ENCODE measurements at regions not wholly inside any gene's neighbourhood (a gene's known extent, or its start where the extent isn't known, plus 50 kb on each side); places are given as distances from the start of the nearest gene placed in this dataset.
"Not testable (repeated sequence)": the region's sequence is repeated elsewhere in the genome, so short reads cannot be mapped to it uniquely, and the experiment has no call there.

DNA sequence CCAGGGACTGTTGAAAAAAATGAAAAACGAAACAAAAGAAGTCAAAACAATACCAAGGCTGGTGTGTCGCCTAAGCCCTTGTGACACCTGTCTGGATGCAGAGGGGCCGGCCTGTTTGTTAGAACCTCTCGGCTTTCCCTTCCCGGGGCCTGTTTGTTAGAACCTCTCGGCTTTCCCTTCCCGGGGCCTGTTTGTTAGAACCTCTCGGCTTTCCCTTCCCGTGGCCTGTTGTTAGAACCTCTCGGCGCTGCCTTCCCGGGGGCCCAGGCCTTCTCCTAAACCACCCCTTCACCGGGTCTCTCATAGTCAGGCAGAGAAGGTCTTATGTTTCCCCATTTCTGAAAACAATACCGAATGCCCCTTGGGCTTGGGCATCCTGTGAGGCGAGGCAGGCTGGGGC lies 180.0 kb downstream of the BANP start:
- CTCF ChIA-PET = no interaction called here
- BruUV-seq (replicated peaks) = no TSS peak

DNA sequence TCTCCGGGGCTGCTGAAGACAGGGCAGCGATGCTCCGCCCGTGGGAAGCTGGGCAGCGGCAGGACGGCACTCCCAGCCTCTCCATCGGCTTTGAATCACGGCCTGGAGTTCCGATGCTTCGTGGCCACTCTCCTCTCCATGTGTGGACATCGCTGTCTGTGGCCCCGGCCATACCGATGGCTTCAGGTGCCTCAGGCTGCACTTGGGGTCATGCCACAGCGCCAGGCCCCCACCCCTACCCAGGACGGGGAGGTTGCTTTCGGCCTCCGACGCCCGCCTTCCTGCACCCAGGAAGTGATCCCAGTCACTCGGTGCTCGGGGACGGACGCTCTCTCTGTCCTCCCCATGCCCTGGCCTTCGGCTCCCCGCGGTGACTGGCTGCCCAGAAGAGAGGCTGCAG lies 180.7 kb downstream of the BANP start:
- no peak for DNase-seq (ENCODE audit: low spot score)
- no peaks in the 10 kb centered on the region for H3K36me3 ChIP-seq (ENCODE audit: insufficient read depth, low read length, poor library complexity, severe bottlenecking)
- no peak for TF ChIP-seq EZH2 (IDR thresholded peaks at IDR 0.05; ENCODE audit: borderline replicate concordance, low read depth, low read length, poor library complexity, severe bottlenecking)
- H3K4me3 ChIP-seq (ENCODE audit: low read depth, low read length, poor library complexity, severe bottlenecking) = no peak overlapping the region
- no peaks in the 10 kb centered on the region for H3K4me1 ChIP-seq (ENCODE audit: insufficient read depth, low read length, poor library complexity, severe bottlenecking)
- no peaks in the 10 kb centered on the region for H3K9me3 ChIP-seq (ENCODE audit: low read depth, low read length, poor library complexity, severe bottlenecking)
- no peaks in the 10 kb centered on the region for H3K27me3 ChIP-seq (replicated peaks; ENCODE audit: insufficient read depth, low read depth, low read length, poor library complexity)
- ChIA-PET CTCF (no interaction called here), POLR2A (ENCODE audit: low non-redundant PET) (no interaction called here)
- no peak overlapping the region for H3K27ac ChIP-seq (ENCODE audit: low read depth, low read length, poor library complexity, severe bottlenecking)
- BruUV-seq (replicated peaks) = no TSS peak
- intact Hi-C loops (cut with micrococcal nuclease; ENCODE audit: unreplicated experiment) = no loop called here

More for the DNA sequence above, 180.0 kb downstream of the BANP start:
- H3K9me3 ChIP-seq (ENCODE audit: low read depth, low read length, poor library complexity, severe bottlenecking) = no peaks in the 10 kb centered on the region
- H3K4me1 ChIP-seq (ENCODE audit: insufficient read depth, low read length, poor library complexity, severe bottlenecking) = no peaks in the 10 kb centered on the region
- no peaks in the 10 kb centered on the region for H3K36me3 ChIP-seq (ENCODE audit: insufficient read depth, low read length, poor library complexity, severe bottlenecking)
- no peaks in the 10 kb centered on the region for H3K27me3 ChIP-seq (replicated peaks; ENCODE audit: insufficient read depth, low read depth, low read length, poor library complexity)
- TF ChIP-seq EZH2 (IDR thresholded peaks at IDR 0.05; ENCODE audit: borderline replicate concordance, low read depth, low read length, poor library complexity, severe bottlenecking) = no peak
- TF ChIP-seq, protein P1, sequence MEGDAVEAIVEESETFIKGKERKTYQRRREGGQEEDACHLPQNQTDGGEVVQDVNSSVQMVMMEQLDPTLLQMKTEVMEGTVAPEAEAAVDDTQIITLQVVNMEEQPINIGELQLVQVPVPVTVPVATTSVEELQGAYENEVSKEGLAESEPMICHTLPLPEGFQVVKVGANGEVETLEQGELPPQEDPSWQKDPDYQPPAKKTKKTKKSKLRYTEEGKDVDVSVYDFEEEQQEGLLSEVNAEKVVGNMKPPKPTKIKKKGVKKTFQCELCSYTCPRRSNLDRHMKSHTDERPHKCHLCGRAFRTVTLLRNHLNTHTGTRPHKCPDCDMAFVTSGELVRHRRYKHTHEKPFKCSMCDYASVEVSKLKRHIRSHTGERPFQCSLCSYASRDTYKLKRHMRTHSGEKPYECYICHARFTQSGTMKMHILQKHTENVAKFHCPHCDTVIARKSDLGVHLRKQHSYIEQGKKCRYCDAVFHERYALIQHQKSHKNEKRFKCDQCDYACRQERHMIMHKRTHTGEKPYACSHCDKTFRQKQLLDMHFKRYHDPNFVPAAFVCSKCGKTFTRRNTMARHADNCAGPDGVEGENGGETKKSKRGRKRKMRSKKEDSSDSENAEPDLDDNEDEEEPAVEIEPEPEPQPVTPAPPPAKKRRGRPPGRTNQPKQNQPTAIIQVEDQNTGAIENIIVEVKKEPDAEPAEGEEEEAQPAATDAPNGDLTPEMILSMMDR (conservative IDR thresholded peaks at IDR 0.05; ENCODE audit: low read depth, low read length) = no peak
- DNase-seq (ENCODE audit: low spot score) = no peak
- POLR2A ChIA-PET (ENCODE audit: low non-redundant PET) = no interaction called here
- H3K27ac ChIP-seq (ENCODE audit: low read depth, low read length, poor library complexity, severe bottlenecking) = no peak overlapping the region
- no peak overlapping the region for H3K4me3 ChIP-seq (ENCODE audit: low read depth, low read length, poor library complexity, severe bottlenecking)
- intact Hi-C loops (cut with micrococcal nuclease; ENCODE audit: unreplicated experiment) = no loop called here

DNA sequence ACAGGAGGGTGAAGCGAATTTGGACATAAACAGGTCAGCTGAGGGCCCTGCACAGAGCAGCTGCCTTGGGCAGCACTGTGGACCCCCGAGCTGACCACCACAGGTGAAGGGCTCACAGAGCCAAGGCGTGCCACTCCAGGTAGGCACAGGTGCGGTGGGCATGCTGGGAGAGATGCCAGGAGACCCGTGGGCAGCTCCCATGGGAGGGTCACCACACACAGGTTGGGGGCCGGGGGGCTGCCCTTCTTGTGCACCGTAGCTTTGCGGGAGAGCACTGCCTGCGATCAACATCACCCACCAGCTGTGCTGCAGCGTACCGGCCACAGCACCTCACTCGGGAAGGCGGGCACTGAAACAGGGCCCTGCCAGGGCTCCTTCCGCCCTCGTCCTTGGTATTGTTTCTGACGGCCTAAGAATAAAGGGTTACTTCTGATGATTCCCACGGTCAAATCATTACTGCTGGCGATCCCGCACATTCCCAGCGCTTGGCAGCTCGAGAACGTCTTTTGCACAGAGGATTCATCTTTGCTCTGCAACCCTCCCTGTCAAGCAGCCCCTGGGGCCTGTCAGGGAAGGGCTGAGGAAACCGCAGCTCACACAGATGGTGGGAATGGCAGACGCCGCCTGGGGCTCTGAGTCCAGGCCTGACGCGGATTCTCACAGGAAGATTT lies 181.7 kb downstream of the BANP start:
- Histone ChIP-seq H3K36me3 (ENCODE audit: insufficient read depth, low read length, poor library complexity, severe bottlenecking) (no peaks in the 10 kb centered on the region), H3K4me1 (ENCODE audit: insufficient read depth, low read length, poor library complexity, severe bottlenecking) (no peaks in the 10 kb centered on the region), H3K27me3 (replicated peaks; ENCODE audit: insufficient read depth, low read depth, low read length, poor library complexity) (no peaks in the 10 kb centered on the region), H3K9me3 (ENCODE audit: low read depth, low read length, poor library complexity, severe bottlenecking) (no peaks in the 10 kb centered on the region), H3K27ac (ENCODE audit: low read depth, low read length, poor library complexity, severe bottlenecking) (no peak overlapping the region), H3K4me3 (ENCODE audit: low read depth, low read length, poor library complexity, severe bottlenecking) (no peak overlapping the region)
- intact Hi-C loops (cut with micrococcal nuclease; ENCODE audit: unreplicated experiment) = no loop called here
- ChIA-PET POLR2A (ENCODE audit: low non-redundant PET) (no interaction called here), CTCF (no interaction called here)
- no TSS peak for BruUV-seq (replicated peaks)
- no peak for DNase-seq (ENCODE audit: low spot score)
- TF ChIP-seq, protein P1 (conservative IDR thresholded peaks at IDR 0.05; ENCODE audit: low read depth, low read length) = no peak
- TF ChIP-seq EZH2 (IDR thresholded peaks at IDR 0.05; ENCODE audit: borderline replicate concordance, low read depth, low read length, poor library complexity, severe bottlenecking) = no peak

DNA sequence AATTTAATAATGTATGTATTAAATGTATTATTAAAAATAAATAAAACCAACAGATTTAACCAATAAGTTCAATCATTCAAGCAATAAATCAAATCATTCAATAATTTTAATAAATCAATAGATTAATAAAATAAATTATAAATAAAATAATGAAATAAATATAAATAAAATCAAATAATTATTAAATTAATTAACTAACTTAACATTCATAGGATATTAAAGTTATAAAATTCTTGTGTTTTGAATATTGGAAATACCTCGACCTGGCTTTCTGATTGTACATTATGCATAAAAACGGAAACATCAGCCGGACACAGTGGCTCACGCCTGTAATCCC lies 182.2 kb downstream of the BANP start:
- no peaks in the 10 kb centered on the region for H3K4me1 ChIP-seq (ENCODE audit: insufficient read depth, low read length, poor library complexity, severe bottlenecking)
- intact Hi-C loops (cut with micrococcal nuclease; ENCODE audit: unreplicated experiment) = no loop called here

DNA sequence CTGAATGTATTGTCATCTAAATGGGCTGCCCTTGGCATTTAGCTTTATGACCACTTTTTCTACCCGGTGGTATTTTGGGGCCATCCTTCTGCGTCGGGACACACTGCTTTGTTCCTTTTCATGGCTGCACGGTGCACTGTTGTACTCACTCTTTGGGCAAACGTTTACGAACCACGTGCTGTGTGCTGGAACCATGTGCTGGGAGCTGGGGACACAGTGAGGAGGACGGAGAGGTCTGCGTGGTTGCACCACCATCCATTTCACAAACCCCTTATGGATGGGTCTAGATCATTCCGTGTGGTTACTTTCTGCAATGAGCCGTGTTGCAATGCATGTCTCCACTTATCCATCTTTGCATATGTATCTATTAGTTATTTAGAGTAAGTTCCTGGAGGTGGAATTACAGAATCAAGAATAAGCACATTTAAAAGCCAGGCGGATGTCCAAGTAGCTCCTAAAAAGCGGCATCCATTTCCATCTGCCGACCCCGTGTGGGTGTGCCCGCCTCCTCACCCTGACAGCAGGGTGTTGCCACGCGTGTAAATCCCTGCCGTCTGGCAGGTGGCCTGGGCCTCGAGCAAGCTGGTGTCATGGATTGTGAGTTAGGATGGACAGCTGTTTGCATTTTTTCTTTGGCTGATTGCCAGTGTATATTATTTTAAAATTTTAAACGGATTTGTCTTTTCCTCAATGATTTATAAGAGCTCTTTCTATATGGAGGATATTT lies 183.1 kb downstream of the BANP start:
- intact Hi-C loops (cut with micrococcal nuclease; ENCODE audit: unreplicated experiment); H3K4me3 ChIP-seq (ENCODE audit: low read depth, low read length, poor library complexity, severe bottlenecking); H3K27ac ChIP-seq (ENCODE audit: low read depth, low read length, poor library complexity, severe bottlenecking); CTCF ChIA-PET; H3K4me1 ChIP-seq (ENCODE audit: insufficient read depth, low read length, poor library complexity, severe bottlenecking); DNase-seq (ENCODE audit: low spot score); H3K27me3 ChIP-seq (replicated peaks; ENCODE audit: insufficient read depth, low read depth, low read length, poor library complexity); POLR2A ChIA-PET (ENCODE audit: low non-redundant PET); BruUV-seq (replicated peaks); H3K9me3 ChIP-seq (ENCODE audit: low read depth, low read length, poor library complexity, severe bottlenecking); H3K36me3 ChIP-seq (ENCODE audit: insufficient read depth, low read length, poor library complexity, severe bottlenecking): not testable (repeated sequence)

More for the DNA sequence above, 182.2 kb downstream of the BANP start:
- DNase-seq (ENCODE audit: low spot score) = no peak
- ChIA-PET CTCF (no interaction called here), POLR2A (ENCODE audit: low non-redundant PET) (no interaction called here)
- H3K36me3 ChIP-seq (ENCODE audit: insufficient read depth, low read length, poor library complexity, severe bottlenecking) = no peaks in the 10 kb centered on the region
- H3K27ac ChIP-seq (ENCODE audit: low read depth, low read length, poor library complexity, severe bottlenecking) = no peak overlapping the region
- no peak overlapping the region for H3K4me3 ChIP-seq (ENCODE audit: low read depth, low read length, poor library complexity, severe bottlenecking)
- H3K27me3 ChIP-seq (replicated peaks; ENCODE audit: insufficient read depth, low read depth, low read length, poor library complexity) = no peaks in the 10 kb centered on the region
- TF ChIP-seq, protein P1 (conservative IDR thresholded peaks at IDR 0.05; ENCODE audit: low read depth, low read length) = no peak
- no peak for TF ChIP-seq EZH2 (IDR thresholded peaks at IDR 0.05; ENCODE audit: borderline replicate concordance, low read depth, low read length, poor library complexity, severe bottlenecking)
- no TSS peak for BruUV-seq (replicated peaks)
- H3K9me3 ChIP-seq (ENCODE audit: low read depth, low read length, poor library complexity, severe bottlenecking) = no peaks in the 10 kb centered on the region

Data from A673 (cell line).